ENCODE measurements at regions not wholly inside any gene's neighbourhood (a gene's known extent, or its start where the extent isn't known, plus 50 kb on each side); places are given as distances from the start of the nearest gene placed in this dataset.

- no peak for DNase-seq
Measured at GRCh38 chr12:88419794-88420193, 160.5 kb downstream of the KITLG start.

GRCh38 chr12:88420457-88420856, 159.8 kb downstream of the KITLG start:
- no peak for DNase-seq

GRCh38 chr12:88424791-88425730, 155.2 kb downstream of the KITLG start:
- DNase-seq: no peak

- DNase-seq: no peak
Measured at GRCh38 chr12:88428350-88428749, 151.9 kb downstream of the KITLG start.

- no peak for DNase-seq
Measured at GRCh38 chr12:88431246-88431645, 149.0 kb downstream of the KITLG start.

GRCh38 chr12:88432531-88433490, 147.5 kb downstream of the KITLG start:
- no peak for DNase-seq

GRCh38 chr12:88433997-88434703, 146.1 kb downstream of the KITLG start:
- DNase-seq: no peak

GRCh38 chr12:88435334-88436076, 144.8 kb downstream of the KITLG start:
- no peak for DNase-seq

GRCh38 chr12:88437226-88437625, 143.0 kb downstream of the KITLG start:
- no peak for DNase-seq

Measured in DMS79 (cell line).